Osteocyte (in vitro differentiated cells): ENCODE measurements at regions not wholly inside any gene's neighbourhood (a gene's known extent, or its start where the extent isn't known, plus 50 kb on each side); places are given as distances from the start of the nearest gene placed in this dataset.
"Not testable (repeated sequence)": the region's sequence is repeated elsewhere in the genome, so short reads cannot be mapped to it uniquely, and the experiment has no call there.

Experiments used
- DNase-seq: peaks from one replicate; pipeline ENCODE4 v3.0.0; 2021; ENCODE audit warnings: mixed read lengths; ENCODE audit not compliant: unreplicated experiment; ENCODE audit errors: extremely low spot score
- H3K27ac Mint-ChIP-seq: one replicate; pipeline ENCODE4 v1.8.0; 2021; ENCODE audit warnings: mild to moderate bottlenecking, mixed read lengths; ENCODE audit not compliant: unreplicated experiment
- H3K27me3 Mint-ChIP-seq: one replicate; pipeline ENCODE4 v1.8.0; 2021; ENCODE audit warnings: mixed read lengths; ENCODE audit not compliant: unreplicated experiment
- H3K36me3 Mint-ChIP-seq: one replicate; pipeline ENCODE4 v1.8.0; 2021; ENCODE audit warnings: mixed read lengths; ENCODE audit not compliant: unreplicated experiment
- H3K4me1 Mint-ChIP-seq: one replicate; pipeline ENCODE4 v1.8.0; 2021; ENCODE audit warnings: mixed read lengths; ENCODE audit not compliant: unreplicated experiment
- H3K4me3 Mint-ChIP-seq: one replicate; pipeline ENCODE4 v1.8.0; 2021; ENCODE audit warnings: mild to moderate bottlenecking, moderate library complexity, mixed read lengths; ENCODE audit not compliant: unreplicated experiment
- H3K9me3 Mint-ChIP-seq: one replicate; pipeline ENCODE4 v1.8.0; 2021; ENCODE audit warnings: mixed read lengths; ENCODE audit not compliant: unreplicated experiment
- CTCF ChIP-seq: fragments of 200-600 bp; sonication (generic); IDR thresholded peaks from 2 replicates; pipeline ENCODE4 v1.5.0; 2021; ENCODE audit warnings: antibody characterized with exemption, mild to moderate bottlenecking, moderate library complexity

DNA sequence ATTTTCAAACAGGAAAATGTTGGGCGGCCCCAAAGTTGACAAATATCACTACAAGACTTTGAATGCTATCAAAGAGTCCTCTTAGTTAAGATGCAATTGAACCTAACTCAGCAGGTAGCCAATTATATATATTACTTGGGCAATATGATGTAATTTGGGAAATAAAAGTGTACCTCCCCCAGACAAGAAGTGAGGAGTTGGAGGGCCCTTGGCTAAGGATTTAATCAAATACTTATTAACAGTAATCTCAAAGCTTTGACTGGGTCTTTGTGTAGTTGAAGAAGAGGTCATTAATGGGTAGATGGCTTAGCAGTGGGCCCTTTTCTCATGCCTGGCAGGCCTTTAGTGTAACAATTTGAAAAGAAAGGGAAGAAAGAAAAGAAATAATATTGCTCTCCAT lies 599.0 kb downstream of the CSNK1G3 start:
- H3K36me3 Mint-ChIP-seq = no peaks in the 10 kb centered on the region
- H3K4me1 Mint-ChIP-seq = no peaks in the 10 kb centered on the region
- DNase-seq = no peak
- no peak overlapping the region for H3K27ac Mint-ChIP-seq
- no peaks in the 10 kb centered on the region for H3K9me3 Mint-ChIP-seq
- H3K27me3 Mint-ChIP-seq = no peaks in the 10 kb centered on the region
- TF ChIP-seq CTCF = no peak
- no peak overlapping the region for H3K4me3 Mint-ChIP-seq

GRCh38 chr5:124105326-124105725 lies 593.3 kb downstream of the CSNK1G3 start:
- no peak for DNase-seq
- Mint-ChIP-seq H3K27ac (no peak overlapping the region), H3K36me3 (no peaks in the 10 kb centered on the region), H3K27me3 (no peaks in the 10 kb centered on the region), H3K4me3 (no peak overlapping the region), H3K4me1 (peaks cover 28% of the 10 kb centered on the region), H3K9me3 (no peaks in the 10 kb centered on the region)
- no peak for TF ChIP-seq CTCF

DNA sequence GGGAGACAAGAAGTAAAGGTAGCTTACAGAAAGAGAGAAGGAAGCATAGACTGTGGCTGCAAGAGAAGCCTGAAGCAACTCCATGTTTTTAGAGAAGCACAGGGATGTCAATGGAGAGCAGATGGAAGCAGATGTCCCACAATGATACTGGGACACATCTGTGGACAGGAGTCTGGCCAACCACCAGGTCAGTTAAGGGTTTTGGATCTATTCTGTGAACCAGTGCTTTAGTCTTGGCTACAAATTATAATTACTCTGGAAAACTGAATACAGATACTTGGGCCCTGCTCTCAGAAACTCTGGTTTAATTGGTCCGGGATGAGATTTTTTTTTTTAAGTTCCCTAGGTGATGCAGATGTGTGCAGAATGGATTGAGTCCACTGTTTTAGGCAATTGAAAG lies 592.8 kb downstream of the CSNK1G3 start:
- Mint-ChIP-seq H3K27me3 (no peaks in the 10 kb centered on the region), H3K27ac (no peak overlapping the region), H3K4me1 (peaks cover 28% of the 10 kb centered on the region), H3K4me3 (no peak overlapping the region), H3K9me3 (no peaks in the 10 kb centered on the region), H3K36me3 (no peaks in the 10 kb centered on the region)
- DNase-seq = no peak
- no peak for TF ChIP-seq CTCF

DNA sequence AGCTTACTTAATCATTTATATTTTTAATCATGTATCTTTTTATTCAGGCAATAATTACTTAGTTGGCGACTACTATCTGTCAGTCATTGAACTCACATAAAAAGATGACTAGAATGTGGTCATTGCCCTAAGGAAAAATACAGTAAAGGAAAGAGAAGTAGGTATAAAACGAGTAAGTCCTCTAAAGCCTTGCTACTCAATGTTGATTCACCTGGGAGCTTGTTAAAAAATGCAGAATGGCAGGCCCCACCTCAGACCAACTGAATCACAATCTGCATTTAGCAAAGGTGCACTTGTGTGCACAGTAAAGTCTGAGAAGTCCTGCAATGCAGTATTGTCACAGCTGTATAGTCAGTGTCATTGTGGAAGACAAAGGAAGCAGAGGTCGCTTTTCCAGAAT lies 592.4 kb downstream of the CSNK1G3 start:
- no peak for DNase-seq
- H3K27me3 Mint-ChIP-seq = no peaks in the 10 kb centered on the region
- no peak overlapping the region for H3K4me3 Mint-ChIP-seq
- H3K4me1 Mint-ChIP-seq = peaks cover 28% of the 10 kb centered on the region
- H3K9me3 Mint-ChIP-seq = no peaks in the 10 kb centered on the region
- TF ChIP-seq CTCF = no peak
- no peaks in the 10 kb centered on the region for H3K36me3 Mint-ChIP-seq
- H3K27ac Mint-ChIP-seq = no peak overlapping the region

- Mint-ChIP-seq H3K4me1 (peaks cover 28% of the 10 kb centered on the region), H3K36me3 (no peaks in the 10 kb centered on the region), H3K9me3 (no peaks in the 10 kb centered on the region), H3K4me3 (no peak overlapping the region), H3K27me3 (no peaks in the 10 kb centered on the region), H3K27ac (no peak overlapping the region)
- no peak for TF ChIP-seq CTCF
- DNase-seq = no peak
These were observed 591.7 kb downstream of the CSNK1G3 start for GRCh38 chr5:124103671-124104070.

GRCh38 chr5:124103056-124103455 lies 591.1 kb downstream of the CSNK1G3 start:
- not testable (repeated sequence) for H3K27me3 Mint-ChIP-seq, H3K4me3 Mint-ChIP-seq, H3K36me3 Mint-ChIP-seq, DNase-seq, H3K9me3 Mint-ChIP-seq
- Mint-ChIP-seq H3K27ac (peak overlapping the region; percentile 8), H3K4me1 (peaks cover 28% of the 10 kb centered on the region)
